ENCODE measurements at regions not wholly inside any gene's neighbourhood (a gene's known extent, or its start where the extent isn't known, plus 50 kb on each side); places are given as distances from the start of the nearest gene placed in this dataset.

DNA sequence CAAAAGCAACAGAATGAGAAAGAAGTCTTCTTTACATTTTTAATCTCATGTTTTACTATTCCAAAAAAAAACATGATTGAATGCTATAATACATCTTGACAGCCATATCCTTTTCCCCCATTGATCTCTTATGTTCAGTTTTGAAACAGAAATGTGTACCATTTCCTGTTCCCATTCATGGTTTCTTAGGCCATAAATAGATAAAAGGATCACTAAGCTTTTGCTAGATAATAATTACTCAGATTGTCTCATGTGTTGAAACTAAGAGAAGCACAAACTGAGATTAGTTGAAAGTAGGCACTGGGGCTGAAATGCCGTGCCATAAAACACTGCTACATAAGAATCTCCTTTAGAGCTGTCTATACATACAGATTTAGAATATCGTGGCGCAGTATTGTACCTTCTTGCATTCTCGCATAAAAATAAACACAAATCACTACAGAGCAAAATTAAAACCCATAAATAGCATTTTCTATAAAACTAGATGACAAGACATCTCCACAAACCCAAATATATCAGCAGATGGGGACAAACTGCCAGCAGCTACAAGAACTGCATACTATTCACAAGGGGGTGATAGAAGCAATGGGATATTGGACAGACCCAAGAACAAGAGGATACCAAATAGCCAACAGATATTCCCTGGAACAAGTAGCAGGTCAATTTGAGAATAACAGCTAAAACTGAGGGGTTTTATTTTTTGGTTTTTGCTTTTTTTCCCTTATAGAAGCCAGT is 405.3 kb upstream of the PRMT6 start:
- TF ChIP-seq, protein P1, sequence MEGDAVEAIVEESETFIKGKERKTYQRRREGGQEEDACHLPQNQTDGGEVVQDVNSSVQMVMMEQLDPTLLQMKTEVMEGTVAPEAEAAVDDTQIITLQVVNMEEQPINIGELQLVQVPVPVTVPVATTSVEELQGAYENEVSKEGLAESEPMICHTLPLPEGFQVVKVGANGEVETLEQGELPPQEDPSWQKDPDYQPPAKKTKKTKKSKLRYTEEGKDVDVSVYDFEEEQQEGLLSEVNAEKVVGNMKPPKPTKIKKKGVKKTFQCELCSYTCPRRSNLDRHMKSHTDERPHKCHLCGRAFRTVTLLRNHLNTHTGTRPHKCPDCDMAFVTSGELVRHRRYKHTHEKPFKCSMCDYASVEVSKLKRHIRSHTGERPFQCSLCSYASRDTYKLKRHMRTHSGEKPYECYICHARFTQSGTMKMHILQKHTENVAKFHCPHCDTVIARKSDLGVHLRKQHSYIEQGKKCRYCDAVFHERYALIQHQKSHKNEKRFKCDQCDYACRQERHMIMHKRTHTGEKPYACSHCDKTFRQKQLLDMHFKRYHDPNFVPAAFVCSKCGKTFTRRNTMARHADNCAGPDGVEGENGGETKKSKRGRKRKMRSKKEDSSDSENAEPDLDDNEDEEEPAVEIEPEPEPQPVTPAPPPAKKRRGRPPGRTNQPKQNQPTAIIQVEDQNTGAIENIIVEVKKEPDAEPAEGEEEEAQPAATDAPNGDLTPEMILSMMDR (IDR thresholded peaks at IDR 0.05; ENCODE audit: low read depth, low read length) = no peak
- Histone ChIP-seq H3K4me3 (no peak overlapping the region), H3K27ac (no peak overlapping the region), H3K9me3 (ENCODE audit: low read depth) (no peaks in the 10 kb centered on the region), H3K27me3 (no peaks in the 10 kb centered on the region), H3K4me1 (ENCODE audit: low read depth) (no peaks in the 10 kb centered on the region), H3K36me3 (no peaks in the 10 kb centered on the region)
- DNase-seq (ENCODE audit: low read depth in 1 of 2, low spot score in 1 of 2) = no peak

DNA sequence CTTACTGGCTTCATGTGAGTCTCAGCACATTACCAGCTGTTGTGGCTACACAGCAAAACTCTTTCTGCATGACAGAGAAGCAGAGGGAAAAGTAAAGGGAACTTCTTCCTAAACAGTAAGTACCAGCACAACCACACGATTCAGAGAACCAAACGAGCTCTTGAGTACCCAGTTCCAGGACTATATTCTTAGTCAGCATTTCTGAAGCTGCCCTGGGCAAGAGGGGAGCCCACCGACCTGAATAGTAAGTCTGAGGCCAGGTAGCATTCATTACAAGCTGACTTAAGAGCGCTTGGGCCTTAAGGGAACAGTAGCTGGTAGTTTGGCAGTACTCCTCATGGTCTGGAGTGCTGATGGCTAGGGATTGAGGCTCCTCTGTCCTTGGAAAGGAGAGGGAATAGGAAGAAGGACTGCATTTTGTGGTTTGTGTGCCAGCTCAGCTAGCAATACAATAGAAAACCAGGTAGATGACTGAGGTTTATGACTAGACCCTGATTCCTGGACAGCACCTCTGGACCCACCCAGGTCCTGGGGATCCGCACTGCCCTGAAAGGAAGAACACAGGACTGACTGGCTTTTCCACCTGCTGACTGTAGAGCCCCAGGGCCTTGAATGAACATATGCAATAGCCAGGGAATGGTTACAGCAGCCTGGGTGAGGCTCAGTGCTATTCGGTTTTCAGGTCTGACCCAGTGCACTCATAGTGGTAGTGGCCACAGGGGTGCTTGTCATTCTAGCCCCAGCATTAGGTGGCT is 396.8 kb upstream of the PRMT6 start:
- no peak for DNase-seq (ENCODE audit: low read depth in 1 of 2, low spot score in 1 of 2)
- TF ChIP-seq, protein P1 (IDR thresholded peaks at IDR 0.05; ENCODE audit: low read depth, low read length) = no peak
- H3K27ac ChIP-seq = no peak overlapping the region
- H3K4me3 ChIP-seq = no peak overlapping the region
- H3K4me1 ChIP-seq (ENCODE audit: low read depth) = no peaks in the 10 kb centered on the region
- no peaks in the 10 kb centered on the region for H3K9me3 ChIP-seq (ENCODE audit: low read depth)
- H3K36me3 ChIP-seq = no peaks in the 10 kb centered on the region
- no peaks in the 10 kb centered on the region for H3K27me3 ChIP-seq

DNA sequence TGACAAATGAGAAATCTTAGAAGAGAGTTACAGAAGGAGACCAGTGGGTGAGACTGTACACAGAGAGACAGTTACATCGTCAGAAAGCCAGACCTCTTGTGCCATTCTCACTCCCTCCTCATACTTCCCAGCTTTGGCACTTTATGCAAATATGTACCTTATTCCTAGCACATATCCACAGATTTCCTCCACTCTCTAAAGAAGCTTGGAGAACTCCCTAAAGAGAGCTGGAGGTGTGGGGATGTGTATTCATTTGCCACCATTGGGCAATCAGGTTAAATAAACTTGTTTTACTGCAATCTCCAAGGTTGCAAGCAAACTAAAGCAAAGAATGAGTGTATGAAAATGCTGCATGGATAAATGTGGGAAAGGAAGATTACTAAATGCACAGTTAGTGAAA is 380.9 kb upstream of the PRMT6 start:
- Histone ChIP-seq H3K4me1 (ENCODE audit: low read depth) (no peaks in the 10 kb centered on the region), H3K27me3 (no peaks in the 10 kb centered on the region), H3K9me3 (ENCODE audit: low read depth) (no peaks in the 10 kb centered on the region), H3K36me3 (no peaks in the 10 kb centered on the region), H3K4me3 (no peak overlapping the region), H3K27ac (no peak overlapping the region)
- TF ChIP-seq, protein P1 (IDR thresholded peaks at IDR 0.05; ENCODE audit: low read depth, low read length) = no peak
- no peak for DNase-seq (ENCODE audit: low read depth in 1 of 2, low spot score in 1 of 2)

DNA sequence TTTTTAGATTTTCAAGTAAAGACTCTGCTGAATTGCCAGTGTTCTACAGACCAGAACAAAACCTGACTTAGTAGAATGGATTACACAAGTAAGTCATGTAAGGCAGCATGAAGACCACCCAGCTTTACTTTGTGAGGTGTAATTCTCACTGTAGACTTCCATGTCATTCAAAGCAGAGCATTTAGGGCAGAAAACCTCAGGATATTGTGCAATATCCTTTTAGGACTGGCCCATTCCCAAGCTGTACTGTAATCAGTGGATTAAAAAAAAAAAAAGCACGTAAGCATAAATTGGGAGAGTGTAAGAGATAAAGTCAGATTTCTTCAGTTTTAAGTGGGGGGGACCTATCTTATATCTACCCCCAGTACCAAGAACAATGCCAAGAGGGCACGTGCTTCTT is 380.5 kb upstream of the PRMT6 start:
- Histone ChIP-seq H3K27me3 (no peaks in the 10 kb centered on the region), H3K4me3 (no peak overlapping the region), H3K4me1 (ENCODE audit: low read depth) (peaks cover under 1% of the 10 kb centered on the region), H3K36me3 (no peaks in the 10 kb centered on the region), H3K9me3 (ENCODE audit: low read depth) (no peaks in the 10 kb centered on the region), H3K27ac (no peak overlapping the region)
- TF ChIP-seq, protein P1 (IDR thresholded peaks at IDR 0.05; ENCODE audit: low read depth, low read length) = no peak
- DNase-seq (ENCODE audit: low read depth in 1 of 2, low spot score in 1 of 2) = peak in 1 of 2 donors; percentile 65

DNA sequence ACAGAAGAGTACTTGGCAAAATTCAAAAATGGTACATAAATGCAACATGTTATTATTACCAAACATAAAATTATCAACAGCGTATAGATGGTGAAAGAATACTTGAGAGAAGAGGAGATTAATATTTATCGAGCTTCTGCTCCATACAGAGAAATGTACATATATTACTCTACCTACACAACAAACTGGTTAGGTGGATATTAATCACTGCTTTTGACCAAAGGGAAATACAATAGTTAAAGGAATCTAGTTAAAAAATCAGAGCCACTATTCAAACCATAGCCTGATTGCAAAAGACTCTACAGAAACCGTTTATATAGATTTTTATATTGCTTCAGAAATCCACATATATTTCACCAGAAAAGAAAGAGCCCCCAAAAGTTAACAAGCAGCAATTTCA is 379.3 kb upstream of the PRMT6 start:
- DNase-seq (ENCODE audit: low read depth in 1 of 2, low spot score in 1 of 2) = no peak
- H3K27me3 ChIP-seq = no peaks in the 10 kb centered on the region
- no peak overlapping the region for H3K4me3 ChIP-seq
- H3K36me3 ChIP-seq = no peaks in the 10 kb centered on the region
- no peak overlapping the region for H3K27ac ChIP-seq
- TF ChIP-seq, protein P1 (IDR thresholded peaks at IDR 0.05; ENCODE audit: low read depth, low read length) = no peak
- no peaks in the 10 kb centered on the region for H3K9me3 ChIP-seq (ENCODE audit: low read depth)
- H3K4me1 ChIP-seq (ENCODE audit: low read depth) = peaks cover 4% of the 10 kb centered on the region

All from cardiac muscle cell (in vitro differentiated cells and primary cell).